ENCODE measurements at regions not wholly inside any gene's neighbourhood (a gene's known extent, or its start where the extent isn't known, plus 50 kb on each side); places are given as distances from the start of the nearest gene placed in this dataset.

- DNase-seq (ENCODE audit: low spot score), result no peak
These were observed 794.5 kb upstream of the IGFBP3 start for GRCh38 chr7:46715579-46715978.

GRCh38 chr7:46714904-46715303 is 793.8 kb upstream of the IGFBP3 start:
- no peak for DNase-seq (ENCODE audit: low spot score)
- no peak for TF ChIP-seq CTCF (IDR thresholded peaks at IDR 0.05; ENCODE audit: extremely low read depth, missing control alignments)

More at GRCh38 chr7:46715579-46715978, 794.5 kb upstream of the IGFBP3 start:
- no peak for TF ChIP-seq CTCF (IDR thresholded peaks at IDR 0.05; ENCODE audit: extremely low read depth, missing control alignments)

DNA sequence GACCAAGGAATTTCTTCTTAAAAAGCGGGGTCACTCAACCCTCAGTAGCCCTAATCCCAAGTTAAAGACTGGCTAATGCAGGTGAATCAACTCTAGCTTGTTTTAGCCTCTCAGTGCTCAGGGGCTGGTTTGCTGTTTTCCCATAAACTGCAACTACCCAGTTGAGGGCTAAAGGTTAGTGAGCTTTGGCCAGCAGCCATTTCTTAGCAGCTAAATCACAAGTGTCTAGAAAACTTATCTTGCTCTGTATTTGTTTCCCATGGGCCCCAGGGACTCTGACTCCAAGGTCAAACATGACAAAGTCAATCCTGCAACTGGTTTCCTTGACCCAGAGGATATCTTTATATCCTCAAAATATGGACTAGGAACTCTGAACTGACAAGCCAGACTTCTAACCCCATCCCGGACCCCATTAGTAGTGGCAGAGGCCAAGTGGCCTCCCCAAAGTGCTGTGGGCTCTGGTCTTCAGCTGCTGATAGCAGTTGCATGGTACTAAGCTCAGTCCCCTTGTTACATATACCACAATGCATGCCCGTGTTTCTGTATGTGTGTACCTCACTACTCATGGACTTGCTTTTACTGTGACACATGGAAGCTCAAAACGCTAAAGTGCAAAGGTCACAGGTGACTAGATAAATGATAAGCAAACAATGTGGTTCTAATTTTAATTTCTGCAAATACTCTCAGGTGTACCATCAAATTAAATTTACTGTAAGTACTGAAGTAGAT is 793.0 kb upstream of the IGFBP3 start:
- TF ChIP-seq CTCF (IDR thresholded peaks at IDR 0.05; ENCODE audit: extremely low read depth, missing control alignments), result no peak

GRCh38 chr7:46710927-46711326 is 789.9 kb upstream of the IGFBP3 start:
- DNase-seq (ENCODE audit: low spot score), result no peak
- no peak for TF ChIP-seq CTCF (IDR thresholded peaks at IDR 0.05; ENCODE audit: extremely low read depth, missing control alignments)

More for the DNA sequence above, 793.0 kb upstream of the IGFBP3 start:
- no peak for DNase-seq (ENCODE audit: low spot score)

DNA sequence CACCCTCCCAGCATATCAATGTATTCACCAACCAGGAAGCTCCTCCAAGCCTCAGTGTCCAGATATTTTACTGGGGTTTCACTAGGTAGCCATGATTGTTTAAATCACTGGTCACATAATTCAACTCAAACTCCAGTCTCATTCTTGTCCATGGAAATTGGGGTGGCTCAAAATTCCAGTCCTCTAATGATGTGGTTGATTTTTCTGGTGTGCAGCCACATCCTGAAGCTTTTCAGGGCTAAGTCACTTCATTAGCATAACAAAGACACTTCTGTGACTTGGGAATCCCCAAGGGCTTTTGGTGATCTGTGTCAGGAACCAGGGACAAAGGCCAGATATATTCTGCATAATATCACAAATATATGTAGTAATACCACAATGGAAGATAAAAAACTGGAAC is 786.9 kb upstream of the IGFBP3 start:
- DNase-seq (ENCODE audit: low spot score), result no peak
- TF ChIP-seq CTCF (IDR thresholded peaks at IDR 0.05; ENCODE audit: extremely low read depth, missing control alignments), result no peak

DNA sequence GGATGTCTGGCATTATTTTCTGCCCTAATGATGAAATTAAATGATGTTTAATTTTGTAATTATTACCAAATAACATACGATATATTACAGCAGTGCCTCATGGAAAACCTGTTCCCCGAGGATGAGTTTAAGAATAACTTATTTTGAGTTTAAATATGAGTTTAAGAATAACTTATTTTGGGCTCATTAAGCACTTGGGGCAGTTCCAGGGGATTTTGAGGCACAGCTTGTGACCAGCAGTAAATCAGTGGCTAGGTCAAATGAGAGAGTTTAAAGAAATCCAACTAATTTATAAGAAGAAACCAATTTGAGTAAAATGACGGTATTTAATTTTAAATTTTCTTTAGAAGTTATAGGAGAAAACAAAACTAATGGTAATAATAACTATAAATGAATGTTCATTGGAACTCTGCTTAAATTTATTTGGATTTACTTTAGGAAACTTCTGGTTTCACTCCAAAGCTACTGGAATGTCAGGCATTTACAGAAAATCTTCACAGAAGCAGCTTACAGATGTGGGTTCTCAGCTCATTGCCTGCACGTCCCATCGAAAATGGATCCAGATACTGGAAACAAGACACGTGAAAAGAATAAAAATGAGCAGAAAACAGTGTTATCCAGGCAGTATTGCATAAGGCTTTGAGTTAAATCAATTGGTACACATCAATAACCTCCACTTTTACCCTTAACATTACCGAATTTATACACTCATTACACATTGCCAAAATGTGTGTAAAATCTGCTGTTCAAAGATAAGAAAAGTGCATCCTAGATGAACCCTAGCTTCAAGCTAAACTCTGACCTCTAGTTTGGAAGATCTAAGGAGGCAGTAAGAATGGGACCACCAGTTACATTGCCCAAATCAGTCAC is 784.5 kb upstream of the IGFBP3 start:
- DNase-seq (ENCODE audit: low spot score), result no peak
- no peak for TF ChIP-seq CTCF (IDR thresholded peaks at IDR 0.05; ENCODE audit: extremely low read depth, missing control alignments)

GRCh38 chr7:46696741-46697140 is 775.7 kb upstream of the IGFBP3 start:
- no peak for DNase-seq (ENCODE audit: low spot score)
- TF ChIP-seq CTCF (IDR thresholded peaks at IDR 0.05; ENCODE audit: extremely low read depth, missing control alignments), result no peak
